Gastroesophageal sphincter (tissue), 4 donors: ENCODE measurements at regions not wholly inside any gene's neighbourhood (a gene's known extent, or its start where the extent isn't known, plus 50 kb on each side); places are given as distances from the start of the nearest gene placed in this dataset.

Experiments
- ATAC-seq: fragments of 150-250 bp; one replicate; pipeline ENCODE4 v1.9.1; 2016; ENCODE audit warnings: mild to moderate bottlenecking, moderate library complexity
- H3K27ac ChIP-seq, 4 donors: fragments of 200-600 bp; sonication (generic) in 3 of 4; 1 replicate in 3 of 4; 2 replicates in 1 of 4; pipeline ENCODE4 v1.5.1; 2016 to 2019
- H3K27me3 ChIP-seq: fragments of 200-600 bp; sonication (generic); one replicate; pipeline ENCODE4 v1.5.1; 2019
- H3K36me3 ChIP-seq, 2 donors: fragments of 200-600 bp; sonication (generic); one replicate each; pipeline ENCODE4 v1.5.1; 2019; ENCODE audit warnings: control low read depth in 1 of 2
- H3K4me1 ChIP-seq, 3 donors: fragments of 200-600 bp; sonication (generic); 1 replicate in 2 of 3; 2 replicates in 1 of 3; pipeline ENCODE4 v1.5.1; 2016 to 2019; ENCODE audit warnings: control low read depth in 2 of 3
- H3K4me3 ChIP-seq, 2 donors: fragments of 200-600 bp; sonication (generic); one replicate each; pipeline ENCODE4 v1.5.1; 2019; ENCODE audit warnings: mild to moderate bottlenecking in 1 of 2, moderate library complexity in 1 of 2
- H3K9me3 ChIP-seq, 3 donors: fragments of 200-600 bp; sonication (generic); one replicate each; pipeline ENCODE4 v1.5.1; 2017 to 2019; ENCODE audit warnings: control low read depth in 2 of 3
- CTCF ChIP-seq, 4 experiments: fragments of 200-600 bp in 2 of 4; fragments of 450-650 bp in 2 of 4; sonication (generic) in 1 of 4; IDR thresholded peaks; one replicate each; pipeline ENCODE4 v1.5.1; 2017 to 2019; ENCODE audit warnings: antibody characterized with exemption in 4 of 4, mild to moderate bottlenecking in 2 of 4, moderate library complexity in 2 of 4
- EP300 ChIP-seq: sonication (generic); formaldehyde crosslinking; IDR thresholded peaks from one replicate; pipeline ENCODE4 v1.6.1; 2017; ENCODE audit warnings: antibody characterized with exemption, mild to moderate bottlenecking
- POLR2A ChIP-seq, 2 donors: fragments of 450-650 bp; IDR thresholded peaks; one replicate each; pipeline ENCODE4 v1.6.1; 2017; ENCODE audit warnings: antibody characterized with exemption in 2 of 2, mild to moderate bottlenecking in 2 of 2, moderate library complexity in 1 of 2
- POLR2AphosphoS5 ChIP-seq: sonication (generic); formaldehyde crosslinking; IDR thresholded peaks from one replicate; pipeline ENCODE4 v1.6.1; 2017; ENCODE audit warnings: antibody characterized with exemption
- WGBS, 2 donors: methylation state at CpG; one replicate each; pipeline ENCODE4 v1.1.5; 2018; ENCODE audit warnings: low coverage in 1 of 2; 5-methylcytosine and 5-hydroxymethylcytosine counted together

GRCh38 chr22:27518531-27519340 is 282.8 kb downstream of the MN1 start:
- Histone ChIP-seq H3K4me1 (no peaks in the 10 kb centered on the region), H3K27me3 (no peaks in the 10 kb centered on the region), H3K9me3 (no peaks in the 10 kb centered on the region), H3K36me3 (no peaks in the 10 kb centered on the region), H3K27ac (no peak overlapping the region), H3K4me3 (no peak overlapping the region)
- WGBS, 2 donors = 67 to 75% methylated on average over 3 to 10 of the region's 16 CpGs
- ATAC-seq = no peak
- no peak for TF ChIP-seq CTCF (IDR thresholded peaks at IDR 0.05)
- TF ChIP-seq POLR2A (IDR thresholded peaks at IDR 0.05) = no peak

- Histone ChIP-seq H3K9me3 (no peaks in the 10 kb centered on the region), H3K27me3 (peaks cover 5% of the 10 kb centered on the region), H3K4me3 (no peak overlapping the region), H3K4me1 (no peaks in the 10 kb centered on the region), H3K36me3 (no peaks in the 10 kb centered on the region), H3K27ac (no peak overlapping the region)
- 79 to 88% methylated on average over 3 to 4 of the region's 5 CpGs for WGBS, 2 donors
- TF ChIP-seq CTCF (IDR thresholded peaks at IDR 0.05) = no peak
- no peak for TF ChIP-seq EP300
- TF ChIP-seq POLR2A (IDR thresholded peaks at IDR 0.05) = no peak
- TF ChIP-seq POLR2AphosphoS5 = no peak
- no peak for ATAC-seq
Measured at GRCh38 chr22:27523711-27524110, 277.8 kb downstream of the MN1 start.

GRCh38 chr22:27525711-27526110 is 275.8 kb downstream of the MN1 start:
- H3K36me3 ChIP-seq = no peaks in the 10 kb centered on the region
- H3K9me3 ChIP-seq = peaks cover 0 to 4% (median 0%) of the 10 kb centered on the region in 3 donors
- no peaks in the 10 kb centered on the region for H3K4me1 ChIP-seq
- ATAC-seq = no peak
- WGBS, 2 donors = 74 to 100% methylated on average over 2 of the region's 2 CpGs
- no peak overlapping the region for H3K27ac ChIP-seq
- H3K27me3 ChIP-seq = peaks cover 5% of the 10 kb centered on the region
- H3K4me3 ChIP-seq = no peak overlapping the region
- no peak for TF ChIP-seq POLR2A (IDR thresholded peaks at IDR 0.05)
- TF ChIP-seq CTCF (IDR thresholded peaks at IDR 0.05) = no peak
- no peak for TF ChIP-seq EP300
- no peak for TF ChIP-seq POLR2AphosphoS5

GRCh38 chr22:27526901-27527300 is 274.7 kb downstream of the MN1 start:
- no peaks in the 10 kb centered on the region for H3K36me3 ChIP-seq
- WGBS, 2 donors = no CpG with 5 or more reads among the region's 10 CpGs
- H3K27me3 ChIP-seq = peaks cover 5% of the 10 kb centered on the region
- H3K9me3 ChIP-seq = peaks cover 0 to 9% (median 0%) of the 10 kb centered on the region in 3 donors
- H3K27ac ChIP-seq = no peak overlapping the region
- TF ChIP-seq POLR2A (IDR thresholded peaks at IDR 0.05) (no peak), CTCF (IDR thresholded peaks at IDR 0.05) (no peak), POLR2AphosphoS5 (no peak), EP300 (no peak)
- no peak overlapping the region for H3K4me3 ChIP-seq
- H3K4me1 ChIP-seq = no peaks in the 10 kb centered on the region
- no peak for ATAC-seq
